Gastroesophageal sphincter (tissue), 4 donors: ENCODE measurements at regions not wholly inside any gene's neighbourhood (a gene's known extent, or its start where the extent isn't known, plus 50 kb on each side); places are given as distances from the start of the nearest gene placed in this dataset.

ENCODE experiments used
- ATAC-seq: fragments of 150-250 bp; one replicate; pipeline ENCODE4 v1.9.1; 2016; ENCODE audit warnings: mild to moderate bottlenecking, moderate library complexity
- H3K27ac ChIP-seq, 4 donors: fragments of 200-600 bp; sonication (generic) in 3 of 4; 1 replicate in 3 of 4; 2 replicates in 1 of 4; pipeline ENCODE4 v1.5.1; 2016 to 2019
- H3K27me3 ChIP-seq: fragments of 200-600 bp; sonication (generic); one replicate; pipeline ENCODE4 v1.5.1; 2019
- H3K36me3 ChIP-seq, 2 donors: fragments of 200-600 bp; sonication (generic); one replicate each; pipeline ENCODE4 v1.5.1; 2019; ENCODE audit warnings: control low read depth in 1 of 2
- H3K4me1 ChIP-seq, 3 donors: fragments of 200-600 bp; sonication (generic); 1 replicate in 2 of 3; 2 replicates in 1 of 3; pipeline ENCODE4 v1.5.1; 2016 to 2019; ENCODE audit warnings: control low read depth in 2 of 3
- H3K4me3 ChIP-seq, 2 donors: fragments of 200-600 bp; sonication (generic); one replicate each; pipeline ENCODE4 v1.5.1; 2019; ENCODE audit warnings: mild to moderate bottlenecking in 1 of 2, moderate library complexity in 1 of 2
- H3K9me3 ChIP-seq, 3 donors: fragments of 200-600 bp; sonication (generic); one replicate each; pipeline ENCODE4 v1.5.1; 2017 to 2019; ENCODE audit warnings: control low read depth in 2 of 3
- CTCF ChIP-seq, 4 experiments: fragments of 200-600 bp in 2 of 4; fragments of 450-650 bp in 2 of 4; sonication (generic) in 1 of 4; IDR thresholded peaks; one replicate each; pipeline ENCODE4 v1.5.1; 2017 to 2019; ENCODE audit warnings: antibody characterized with exemption in 4 of 4, mild to moderate bottlenecking in 2 of 4, moderate library complexity in 2 of 4
- EP300 ChIP-seq: sonication (generic); formaldehyde crosslinking; IDR thresholded peaks from one replicate; pipeline ENCODE4 v1.6.1; 2017; ENCODE audit warnings: antibody characterized with exemption, mild to moderate bottlenecking
- POLR2A ChIP-seq, 2 donors: fragments of 450-650 bp; IDR thresholded peaks; one replicate each; pipeline ENCODE4 v1.6.1; 2017; ENCODE audit warnings: antibody characterized with exemption in 2 of 2, mild to moderate bottlenecking in 2 of 2, moderate library complexity in 1 of 2
- POLR2AphosphoS5 ChIP-seq: sonication (generic); formaldehyde crosslinking; IDR thresholded peaks from one replicate; pipeline ENCODE4 v1.6.1; 2017; ENCODE audit warnings: antibody characterized with exemption
- WGBS, 2 donors: methylation state at CpG; one replicate each; pipeline ENCODE4 v1.1.5; 2018; ENCODE audit warnings: low coverage in 1 of 2; 5-methylcytosine and 5-hydroxymethylcytosine counted together

- no peak for TF ChIP-seq POLR2A (IDR thresholded peaks at IDR 0.05)
- no peak for TF ChIP-seq CTCF (IDR thresholded peaks at IDR 0.05)
- no peak for TF ChIP-seq POLR2AphosphoS5
- no peak for TF ChIP-seq EP300
- H3K4me3 ChIP-seq: no peak overlapping the region
Measured at GRCh38 chr4:24192018-24192641, 302.3 kb upstream of the PPARGC1A start.

GRCh38 chr4:24190761-24191695, 301.2 kb upstream of the PPARGC1A start:
- no peak for ATAC-seq
- no peaks in the 10 kb centered on the region for H3K27me3 ChIP-seq
- H3K4me3 ChIP-seq: no peak overlapping the region
- H3K27ac ChIP-seq: no peak overlapping the region
- no peaks in the 10 kb centered on the region for H3K9me3 ChIP-seq
- H3K4me1 ChIP-seq: no peaks in the 10 kb centered on the region
- WGBS, 2 donors: 38 to 40% methylated on average over 8 of the region's 13 CpGs
- TF ChIP-seq EP300 (no peak), POLR2A (IDR thresholded peaks at IDR 0.05) (no peak), POLR2AphosphoS5 (no peak), CTCF (IDR thresholded peaks at IDR 0.05) (no peak)
- H3K36me3 ChIP-seq: no peaks in the 10 kb centered on the region

More at GRCh38 chr4:24192018-24192641, 302.3 kb upstream of the PPARGC1A start:
- Histone ChIP-seq H3K27me3 (no peaks in the 10 kb centered on the region), H3K36me3 (no peaks in the 10 kb centered on the region), H3K27ac (no peak overlapping the region), H3K9me3 (no peaks in the 10 kb centered on the region), H3K4me1 (no peaks in the 10 kb centered on the region)
- 67 to 77% methylated on average over 4 to 6 of the region's 6 CpGs for WGBS, 2 donors
- no peak for ATAC-seq

GRCh38 chr4:24188459-24188858, 298.6 kb upstream of the PPARGC1A start:
- no peaks in the 10 kb centered on the region for H3K27me3 ChIP-seq
- no peak for ATAC-seq
- WGBS, 2 donors: 86 to 92% methylated on average over 1 of the region's 1 CpG
- H3K27ac ChIP-seq: no peak overlapping the region
- H3K36me3 ChIP-seq: no peaks in the 10 kb centered on the region
- no peaks in the 10 kb centered on the region for H3K9me3 ChIP-seq
- no peak overlapping the region for H3K4me3 ChIP-seq
- TF ChIP-seq POLR2A (IDR thresholded peaks at IDR 0.05) (no peak), CTCF (IDR thresholded peaks at IDR 0.05) (no peak), EP300 (no peak), POLR2AphosphoS5 (no peak)
- no peaks in the 10 kb centered on the region for H3K4me1 ChIP-seq

GRCh38 chr4:24186466-24186865, 296.6 kb upstream of the PPARGC1A start:
- ATAC-seq: no peak
- no peaks in the 10 kb centered on the region for H3K36me3 ChIP-seq
- WGBS, 2 donors: 98% methylated on average over 5 of the region's 5 CpGs; no CpG with 5 or more reads in 1 of the 2 donors

More at GRCh38 chr4:24186466-24186865, 296.6 kb upstream of the PPARGC1A start:
- no peak overlapping the region for H3K27ac ChIP-seq
- H3K4me3 ChIP-seq: no peak overlapping the region
- H3K4me1 ChIP-seq: no peaks in the 10 kb centered on the region
- H3K27me3 ChIP-seq: no peaks in the 10 kb centered on the region
- H3K9me3 ChIP-seq: no peaks in the 10 kb centered on the region
- TF ChIP-seq POLR2AphosphoS5 (no peak), POLR2A (IDR thresholded peaks at IDR 0.05) (no peak), CTCF (IDR thresholded peaks at IDR 0.05) (no peak), EP300 (no peak)
